ENCODE measurements at regions not wholly inside any gene's neighbourhood (a gene's known extent, or its start where the extent isn't known, plus 50 kb on each side); places are given as distances from the start of the nearest gene placed in this dataset.

DNA sequence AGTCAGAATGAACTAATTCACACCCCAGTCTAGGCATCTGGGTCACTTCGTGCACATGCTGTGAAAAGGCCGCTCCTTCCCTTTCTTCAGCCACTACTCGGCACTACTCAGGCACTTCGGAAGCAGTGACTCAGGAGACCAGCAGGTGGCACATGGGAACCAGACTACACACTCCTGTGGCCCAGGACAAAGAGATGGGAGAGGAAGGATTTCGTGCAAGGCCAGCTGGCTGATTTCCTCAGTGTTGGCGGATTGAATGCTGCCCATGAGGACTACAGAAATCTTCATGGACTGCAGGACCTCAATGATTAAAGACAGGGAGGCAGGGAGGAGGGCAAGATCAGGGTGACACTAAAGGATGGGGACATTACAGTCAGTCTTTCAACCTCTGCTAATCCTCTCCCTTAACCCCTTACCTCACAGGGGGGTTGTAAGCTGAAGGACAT lies 117.8 kb upstream of the SPACA1 start (continued):
- TF ChIP-seq, protein P1, sequence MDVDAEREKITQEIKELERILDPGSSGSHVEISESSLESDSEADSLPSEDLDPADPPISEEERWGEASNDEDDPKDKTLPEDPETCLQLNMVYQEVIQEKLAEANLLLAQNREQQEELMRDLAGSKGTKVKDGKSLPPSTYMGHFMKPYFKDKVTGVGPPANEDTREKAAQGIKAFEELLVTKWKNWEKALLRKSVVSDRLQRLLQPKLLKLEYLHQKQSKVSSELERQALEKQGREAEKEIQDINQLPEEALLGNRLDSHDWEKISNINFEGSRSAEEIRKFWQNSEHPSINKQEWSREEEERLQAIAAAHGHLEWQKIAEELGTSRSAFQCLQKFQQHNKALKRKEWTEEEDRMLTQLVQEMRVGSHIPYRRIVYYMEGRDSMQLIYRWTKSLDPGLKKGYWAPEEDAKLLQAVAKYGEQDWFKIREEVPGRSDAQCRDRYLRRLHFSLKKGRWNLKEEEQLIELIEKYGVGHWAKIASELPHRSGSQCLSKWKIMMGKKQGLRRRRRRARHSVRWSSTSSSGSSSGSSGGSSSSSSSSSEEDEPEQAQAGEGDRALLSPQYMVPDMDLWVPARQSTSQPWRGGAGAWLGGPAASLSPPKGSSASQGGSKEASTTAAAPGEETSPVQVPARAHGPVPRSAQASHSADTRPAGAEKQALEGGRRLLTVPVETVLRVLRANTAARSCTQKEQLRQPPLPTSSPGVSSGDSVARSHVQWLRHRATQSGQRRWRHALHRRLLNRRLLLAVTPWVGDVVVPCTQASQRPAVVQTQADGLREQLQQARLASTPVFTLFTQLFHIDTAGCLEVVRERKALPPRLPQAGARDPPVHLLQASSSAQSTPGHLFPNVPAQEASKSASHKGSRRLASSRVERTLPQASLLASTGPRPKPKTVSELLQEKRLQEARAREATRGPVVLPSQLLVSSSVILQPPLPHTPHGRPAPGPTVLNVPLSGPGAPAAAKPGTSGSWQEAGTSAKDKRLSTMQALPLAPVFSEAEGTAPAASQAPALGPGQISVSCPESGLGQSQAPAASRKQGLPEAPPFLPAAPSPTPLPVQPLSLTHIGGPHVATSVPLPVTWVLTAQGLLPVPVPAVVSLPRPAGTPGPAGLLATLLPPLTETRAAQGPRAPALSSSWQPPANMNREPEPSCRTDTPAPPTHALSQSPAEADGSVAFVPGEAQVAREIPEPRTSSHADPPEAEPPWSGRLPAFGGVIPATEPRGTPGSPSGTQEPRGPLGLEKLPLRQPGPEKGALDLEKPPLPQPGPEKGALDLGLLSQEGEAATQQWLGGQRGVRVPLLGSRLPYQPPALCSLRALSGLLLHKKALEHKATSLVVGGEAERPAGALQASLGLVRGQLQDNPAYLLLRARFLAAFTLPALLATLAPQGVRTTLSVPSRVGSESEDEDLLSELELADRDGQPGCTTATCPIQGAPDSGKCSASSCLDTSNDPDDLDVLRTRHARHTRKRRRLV (CRISPR knock-in tag; IDR thresholded peaks at IDR 0.05), result no peak
- no peak for TF ChIP-seq NFKB2 (CRISPR knock-in tag; IDR thresholded peaks at IDR 0.05; ENCODE audit: borderline replicate concordance)
- TF ChIP-seq ARID5B (CRISPR knock-in tag; IDR thresholded peaks at IDR 0.05), result peak; percentile 57; the same call in 1 of the 2 replicates
- no peak for TF ChIP-seq MEIS1 (CRISPR knock-in tag; IDR thresholded peaks at IDR 0.05; ENCODE audit: borderline replicate concordance)
- no peak for TF ChIP-seq ZNF672 (CRISPR knock-in tag; IDR thresholded peaks at IDR 0.05)
- TF ChIP-seq HNRNPL (IDR thresholded peaks at IDR 0.05; ENCODE audit: low read depth, low read length), result no peak
- TF ChIP-seq, protein P2, sequence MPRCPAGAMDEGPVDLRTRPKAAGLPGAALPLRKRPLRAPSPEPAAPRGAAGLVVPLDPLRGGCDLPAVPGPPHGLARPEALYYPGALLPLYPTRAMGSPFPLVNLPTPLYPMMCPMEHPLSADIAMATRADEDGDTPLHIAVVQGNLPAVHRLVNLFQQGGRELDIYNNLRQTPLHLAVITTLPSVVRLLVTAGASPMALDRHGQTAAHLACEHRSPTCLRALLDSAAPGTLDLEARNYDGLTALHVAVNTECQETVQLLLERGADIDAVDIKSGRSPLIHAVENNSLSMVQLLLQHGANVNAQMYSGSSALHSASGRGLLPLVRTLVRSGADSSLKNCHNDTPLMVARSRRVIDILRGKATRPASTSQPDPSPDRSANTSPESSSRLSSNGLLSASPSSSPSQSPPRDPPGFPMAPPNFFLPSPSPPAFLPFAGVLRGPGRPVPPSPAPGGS (CRISPR knock-in tag; IDR thresholded peaks at IDR 0.05), result no peak
- no peak for TF ChIP-seq NR2C2 (CRISPR knock-in tag; IDR thresholded peaks at IDR 0.05; ENCODE audit: borderline replicate concordance)
- TF ChIP-seq, protein P3, sequence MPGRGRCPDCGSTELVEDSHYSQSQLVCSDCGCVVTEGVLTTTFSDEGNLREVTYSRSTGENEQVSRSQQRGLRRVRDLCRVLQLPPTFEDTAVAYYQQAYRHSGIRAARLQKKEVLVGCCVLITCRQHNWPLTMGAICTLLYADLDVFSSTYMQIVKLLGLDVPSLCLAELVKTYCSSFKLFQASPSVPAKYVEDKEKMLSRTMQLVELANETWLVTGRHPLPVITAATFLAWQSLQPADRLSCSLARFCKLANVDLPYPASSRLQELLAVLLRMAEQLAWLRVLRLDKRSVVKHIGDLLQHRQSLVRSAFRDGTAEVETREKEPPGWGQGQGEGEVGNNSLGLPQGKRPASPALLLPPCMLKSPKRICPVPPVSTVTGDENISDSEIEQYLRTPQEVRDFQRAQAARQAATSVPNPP (CRISPR knock-in tag; IDR thresholded peaks at IDR 0.05), result no peak
- no peak for TF ChIP-seq GATA4 (IDR thresholded peaks at IDR 0.05; ENCODE audit: borderline replicate concordance, low read depth)
- TF ChIP-seq ZNF350 (CRISPR knock-in tag; IDR thresholded peaks at IDR 0.05; ENCODE audit: borderline replicate concordance, low read depth), result no peak
- TF ChIP-seq GPN1 (CRISPR knock-in tag; IDR thresholded peaks at IDR 0.05; ENCODE audit: borderline replicate concordance), result no peak
- TF ChIP-seq, protein P4, sequence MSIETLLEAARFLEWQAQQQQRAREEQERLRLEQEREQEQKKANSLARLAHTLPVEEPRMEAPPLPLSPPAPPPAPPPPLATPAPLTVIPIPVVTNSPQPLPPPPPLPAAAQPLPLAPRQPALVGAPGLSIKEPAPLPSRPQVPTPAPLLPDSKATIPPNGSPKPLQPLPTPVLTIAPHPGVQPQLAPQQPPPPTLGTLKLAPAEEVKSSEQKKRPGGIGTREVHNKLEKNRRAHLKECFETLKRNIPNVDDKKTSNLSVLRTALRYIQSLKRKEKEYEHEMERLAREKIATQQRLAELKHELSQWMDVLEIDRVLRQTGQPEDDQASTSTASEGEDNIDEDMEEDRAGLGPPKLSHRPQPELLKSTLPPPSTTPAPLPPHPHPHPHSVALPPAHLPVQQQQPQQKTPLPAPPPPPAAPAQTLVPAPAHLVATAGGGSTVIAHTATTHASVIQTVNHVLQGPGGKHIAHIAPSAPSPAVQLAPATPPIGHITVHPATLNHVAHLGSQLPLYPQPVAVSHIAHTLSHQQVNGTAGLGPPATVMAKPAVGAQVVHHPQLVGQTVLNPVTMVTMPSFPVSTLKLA (IDR thresholded peaks at IDR 0.05), result no peak
- no peak for TF ChIP-seq NAIF1 (CRISPR knock-in tag; IDR thresholded peaks at IDR 0.05; ENCODE audit: borderline replicate concordance)
- TF ChIP-seq HDAC2 (CRISPR knock-in tag; IDR thresholded peaks at IDR 0.05), result 0 out of 2 replicates have a peak, but pooled peaks have one; percentile 34
- no peak for TF ChIP-seq ZNF850 (CRISPR knock-in tag; conservative IDR thresholded peaks at IDR 0.05)
- no peak for TF ChIP-seq POLR2G (IDR thresholded peaks at IDR 0.05; ENCODE audit: low read depth, low read length)
